ENCODE measurements at regions not wholly inside any gene's neighbourhood (a gene's known extent, or its start where the extent isn't known, plus 50 kb on each side); places are given as distances from the start of the nearest gene placed in this dataset.

GRCh38 chr3:177307826-177308225 is 110.5 kb upstream of the TBL1XR1 start:
- H3K9ac ChIP-seq (ENCODE audit: low read depth, low read length, poor library complexity, severe bottlenecking), result no peak overlapping the region
- H3K4me2 ChIP-seq (ENCODE audit: low read depth, low read length, poor library complexity, severe bottlenecking), result no peak overlapping the region
- H3K27me3 ChIP-seq (ENCODE audit: insufficient read depth, low read length, poor library complexity, severe bottlenecking), result no peaks in the 10 kb centered on the region

GRCh38 chr3:177308286-177308685 is 111.0 kb upstream of the TBL1XR1 start:
- Histone ChIP-seq H3K27me3 (ENCODE audit: insufficient read depth, low read length, poor library complexity, severe bottlenecking) (no peaks in the 10 kb centered on the region), H3K4me3 (ENCODE audit: low read length, poor library complexity, severe bottlenecking) (no peak overlapping the region), H3K9me3 (ENCODE audit: insufficient read depth, low read depth, low read length) (peaks cover 2% of the 10 kb centered on the region; the same call in 1 of the 2 replicates), H3K4me1 (ENCODE audit: insufficient read depth, low read length, poor library complexity, severe bottlenecking) (no peaks in the 10 kb centered on the region), H3K4me2 (ENCODE audit: low read depth, low read length, poor library complexity, severe bottlenecking) (no peak overlapping the region), H4K20me1 (ENCODE audit: insufficient read depth, low read length, poor library complexity, severe bottlenecking) (no peaks in the 10 kb centered on the region), H3K9ac (ENCODE audit: low read depth, low read length, poor library complexity, severe bottlenecking) (no peak overlapping the region), H3K9me2 (replicated peaks; ENCODE audit: low read depth, low read length) (no peaks in the 10 kb centered on the region), H3K36me3 (ENCODE audit: insufficient read depth, low read length) (no peaks in the 10 kb centered on the region), H3K79me2 (ENCODE audit: insufficient read depth, low read length) (no peaks in the 10 kb centered on the region), H2AFZ (ENCODE audit: low read length) (no peak overlapping the region), H3F3A (ENCODE audit: low read depth) (peaks cover 3% of the 10 kb centered on the region; the same call in 1 of the 2 replicates)
- no peak for TF ChIP-seq EZH2phosphoT487 (IDR thresholded peaks at IDR 0.05; ENCODE audit: borderline replicate concordance)
- no peak for TF ChIP-seq CTCF (conservative IDR thresholded peaks at IDR 0.05; ENCODE audit: low read length)

More at GRCh38 chr3:177307826-177308225, 110.5 kb upstream of the TBL1XR1 start:
- Histone ChIP-seq H3K79me2 (ENCODE audit: insufficient read depth, low read length) (no peaks in the 10 kb centered on the region), H3K4me3 (ENCODE audit: low read length, poor library complexity, severe bottlenecking) (no peak overlapping the region), H3K9me3 (ENCODE audit: insufficient read depth, low read depth, low read length) (peaks cover 2% of the 10 kb centered on the region; the same call in 1 of the 2 replicates), H3F3A (ENCODE audit: low read depth) (peaks cover 3% of the 10 kb centered on the region; the same call in 1 of the 2 replicates), H4K20me1 (ENCODE audit: insufficient read depth, low read length, poor library complexity, severe bottlenecking) (no peaks in the 10 kb centered on the region), H3K9me2 (replicated peaks; ENCODE audit: low read depth, low read length) (no peaks in the 10 kb centered on the region), H2AFZ (ENCODE audit: low read length) (no peak overlapping the region), H3K36me3 (ENCODE audit: insufficient read depth, low read length) (no peaks in the 10 kb centered on the region), H3K4me1 (ENCODE audit: insufficient read depth, low read length, poor library complexity, severe bottlenecking) (no peaks in the 10 kb centered on the region)
- no peak for TF ChIP-seq EZH2phosphoT487 (IDR thresholded peaks at IDR 0.05; ENCODE audit: borderline replicate concordance)
- TF ChIP-seq CTCF (conservative IDR thresholded peaks at IDR 0.05; ENCODE audit: low read length), result no peak

GRCh38 chr3:177308911-177309310 is 111.6 kb upstream of the TBL1XR1 start:
- Histone ChIP-seq H3K4me1 (ENCODE audit: insufficient read depth, low read length, poor library complexity, severe bottlenecking) (no peaks in the 10 kb centered on the region), H3K36me3 (ENCODE audit: insufficient read depth, low read length) (no peaks in the 10 kb centered on the region), H3K9me2 (replicated peaks; ENCODE audit: low read depth, low read length) (no peaks in the 10 kb centered on the region), H3K4me3 (ENCODE audit: low read length, poor library complexity, severe bottlenecking) (no peak overlapping the region), H3F3A (ENCODE audit: low read depth) (peaks cover 3% of the 10 kb centered on the region; the same call in 1 of the 2 replicates), H3K9me3 (ENCODE audit: insufficient read depth, low read depth, low read length) (peaks cover 2% of the 10 kb centered on the region; the same call in 1 of the 2 replicates), H4K20me1 (ENCODE audit: insufficient read depth, low read length, poor library complexity, severe bottlenecking) (no peaks in the 10 kb centered on the region), H3K4me2 (ENCODE audit: low read depth, low read length, poor library complexity, severe bottlenecking) (no peak overlapping the region), H3K79me2 (ENCODE audit: insufficient read depth, low read length) (no peaks in the 10 kb centered on the region), H3K9ac (ENCODE audit: low read depth, low read length, poor library complexity, severe bottlenecking) (no peak overlapping the region), H2AFZ (ENCODE audit: low read length) (no peak overlapping the region), H3K27me3 (ENCODE audit: insufficient read depth, low read length, poor library complexity, severe bottlenecking) (no peaks in the 10 kb centered on the region)
- TF ChIP-seq CTCF (conservative IDR thresholded peaks at IDR 0.05; ENCODE audit: low read length) (no peak), EZH2phosphoT487 (IDR thresholded peaks at IDR 0.05; ENCODE audit: borderline replicate concordance) (no peak)

Measured in Loucy (cell line).